Spleen (tissue), 11 donors: ENCODE measurements at regions not wholly inside any gene's neighbourhood (a gene's known extent, or its start where the extent isn't known, plus 50 kb on each side); places are given as distances from the start of the nearest gene placed in this dataset.

Experiments
- DNase-seq: peaks from one replicate; pipeline ENCODE4 v3.0.0-alpha.2; 2020
- H3K27ac ChIP-seq, 8 donors: fragments of 200-600 bp; sonication (generic) in 7 of 8; 1 replicate in 4 of 8; 2 replicates in 4 of 8; pipeline versions ENCODE4 v1.5.0 to v1.8.0; 2016 to 2021; ENCODE audit warnings: inconsistent platforms in 4 of 8, mild to moderate bottlenecking in 4 of 8, moderate library complexity in 1 of 8
- H3K27me3 ChIP-seq, 7 donors: fragments of 200-600 bp; sonication (generic) in 6 of 7; replicated peaks in 1 of 7; 1 replicate in 4 of 7; 2 replicates in 3 of 7; pipeline versions ENCODE4 v1.5.0 to v1.8.0; 2016 to 2021; ENCODE audit warnings: inconsistent platforms in 3 of 7, mild to moderate bottlenecking in 1 of 7
- H3K36me3 ChIP-seq, 6 donors: fragments of 200-600 bp; sonication (generic) in 5 of 6; 1 replicate in 4 of 6; 2 replicates in 2 of 6; pipeline versions ENCODE4 v1.5.0 to v1.8.0; 2016 to 2021; ENCODE audit warnings: inconsistent platforms in 2 of 6
- H3K4me1 ChIP-seq, 6 donors: fragments of 200-600 bp; sonication (generic) in 5 of 6; 1 replicate in 3 of 6; 2 replicates in 3 of 6; pipeline versions ENCODE4 v1.5.0 to v1.8.0; 2016 to 2021; ENCODE audit warnings: inconsistent platforms in 3 of 6
- H3K4me3 ChIP-seq, 8 donors: fragments of 200-600 bp; sonication (generic) in 7 of 8; 1 replicate in 4 of 8; 2 replicates in 4 of 8; pipeline versions ENCODE4 v1.5.0 to v1.8.0; 2016 to 2021; ENCODE audit warnings: inconsistent platforms in 4 of 8, mild to moderate bottlenecking in 4 of 8, moderate library complexity in 2 of 8
- H3K9me3 ChIP-seq, 8 donors: fragments of 200-600 bp; sonication (generic) in 7 of 8; 1 replicate in 4 of 8; 2 replicates in 4 of 8; pipeline versions ENCODE4 v1.5.0 to v1.8.0; 2016 to 2021; ENCODE audit warnings: inconsistent platforms in 4 of 8
- POLR2A ChIP-seq, 3 donors: fragments of 450-650 bp; IDR thresholded peaks; one replicate each; pipeline ENCODE4 v1.5.1; 2017; ENCODE audit warnings: antibody characterized with exemption in 3 of 3, mild to moderate bottlenecking in 1 of 3
- POLR2AphosphoS5 ChIP-seq, 3 donors: sonication (generic); formaldehyde crosslinking; IDR thresholded peaks; one replicate each; pipeline ENCODE4 v1.5.1; 2017; ENCODE audit warnings: antibody characterized with exemption in 3 of 3
- WGBS, 5 donors: extraction: QIAGEN DNeasy Blood & Tissue Kit in 3 of 5; methylation state at CpG; one replicate each; pipeline versions ENCODE4 v1.1.5 to v1.1.7; 2013 to 2018; 5-methylcytosine and 5-hydroxymethylcytosine counted together
- intact Hi-C: fragments of 100-400 bp; cut with DNase I; formaldehyde crosslinking; loops from one replicate; pipeline ENCODE4 v1.15.0; 2023; ENCODE audit warnings: low total_unique reads
- TF ChIP-seq, protein P1 (sequence below), 11 experiments: fragments of 200-600 bp in 7 of 11; fragments of 450-650 bp in 4 of 11; sonication (generic) in 4 of 11; IDR thresholded peaks in 8 of 11; conservative IDR thresholded peaks in 3 of 11; 1 replicate in 7 of 11; 2 replicates in 4 of 11; pipeline versions ENCODE4 v1.4.0 to v1.8.0; 2016 to 2021; ENCODE audit warnings: antibody characterized with exemption in 11 of 11, inconsistent platforms in 4 of 11, mild to moderate bottlenecking in 1 of 11
- donor health status: healthy with polysubstance abuse.
- donor health status: DM: no; HTN: no; CAD: no; lungs with moderate emphysema.
- donor health status: DM: no; HTN: no; CAD: no.
- donor health status: Bipolar disorder and iron deficiency.
- donor health status: healthy.
- donor health status: DM: no; HTN: no; CAD: no.
- donor health status: DM: yes; HTN: yes; CAD: no.

DNA sequence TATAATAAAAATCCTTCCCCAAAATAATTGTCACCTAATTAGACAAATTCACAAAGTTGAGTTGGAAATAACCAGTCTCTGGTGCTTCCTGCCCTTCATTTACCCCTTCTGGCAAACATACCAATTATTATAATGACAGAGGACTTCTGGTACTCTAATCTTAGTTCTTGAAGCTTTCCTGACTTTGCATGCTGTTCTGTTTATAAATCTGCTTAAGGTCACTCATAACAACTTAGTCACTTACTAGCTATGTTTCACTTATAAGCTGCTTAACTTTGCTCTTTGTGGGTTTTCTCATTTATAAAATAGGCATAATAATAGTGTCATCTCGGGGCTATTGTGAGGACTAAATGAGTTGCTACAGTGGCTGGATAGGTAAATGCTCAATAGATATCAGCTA, 446.5 kb downstream of the EFNA5 start:
- WGBS, 5 donors: 30 to 60% (median 52%) methylated on average over 1 of the region's 1 CpG
- no peak for DNase-seq
- H3K4me1 ChIP-seq: no peaks in the 10 kb centered on the region
- no peaks in the 10 kb centered on the region for H3K27me3 ChIP-seq
- H3K9me3 ChIP-seq: peaks cover 0 to 7% (median 0%) of the 10 kb centered on the region in 8 donors
- TF ChIP-seq POLR2A (IDR thresholded peaks at IDR 0.05) (no peak), POLR2AphosphoS5 (IDR thresholded peaks at IDR 0.05) (no peak)
- TF ChIP-seq, protein P1, sequence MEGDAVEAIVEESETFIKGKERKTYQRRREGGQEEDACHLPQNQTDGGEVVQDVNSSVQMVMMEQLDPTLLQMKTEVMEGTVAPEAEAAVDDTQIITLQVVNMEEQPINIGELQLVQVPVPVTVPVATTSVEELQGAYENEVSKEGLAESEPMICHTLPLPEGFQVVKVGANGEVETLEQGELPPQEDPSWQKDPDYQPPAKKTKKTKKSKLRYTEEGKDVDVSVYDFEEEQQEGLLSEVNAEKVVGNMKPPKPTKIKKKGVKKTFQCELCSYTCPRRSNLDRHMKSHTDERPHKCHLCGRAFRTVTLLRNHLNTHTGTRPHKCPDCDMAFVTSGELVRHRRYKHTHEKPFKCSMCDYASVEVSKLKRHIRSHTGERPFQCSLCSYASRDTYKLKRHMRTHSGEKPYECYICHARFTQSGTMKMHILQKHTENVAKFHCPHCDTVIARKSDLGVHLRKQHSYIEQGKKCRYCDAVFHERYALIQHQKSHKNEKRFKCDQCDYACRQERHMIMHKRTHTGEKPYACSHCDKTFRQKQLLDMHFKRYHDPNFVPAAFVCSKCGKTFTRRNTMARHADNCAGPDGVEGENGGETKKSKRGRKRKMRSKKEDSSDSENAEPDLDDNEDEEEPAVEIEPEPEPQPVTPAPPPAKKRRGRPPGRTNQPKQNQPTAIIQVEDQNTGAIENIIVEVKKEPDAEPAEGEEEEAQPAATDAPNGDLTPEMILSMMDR (IDR thresholded peaks at IDR 0.05 in 8 of 11, conservative IDR thresholded peaks at IDR 0.05 in 3 of 11): no peak
- no peak overlapping the region for H3K27ac ChIP-seq
- no peaks in the 10 kb centered on the region for H3K36me3 ChIP-seq
- intact Hi-C loops: no loop called here
- no peak overlapping the region for H3K4me3 ChIP-seq

DNA sequence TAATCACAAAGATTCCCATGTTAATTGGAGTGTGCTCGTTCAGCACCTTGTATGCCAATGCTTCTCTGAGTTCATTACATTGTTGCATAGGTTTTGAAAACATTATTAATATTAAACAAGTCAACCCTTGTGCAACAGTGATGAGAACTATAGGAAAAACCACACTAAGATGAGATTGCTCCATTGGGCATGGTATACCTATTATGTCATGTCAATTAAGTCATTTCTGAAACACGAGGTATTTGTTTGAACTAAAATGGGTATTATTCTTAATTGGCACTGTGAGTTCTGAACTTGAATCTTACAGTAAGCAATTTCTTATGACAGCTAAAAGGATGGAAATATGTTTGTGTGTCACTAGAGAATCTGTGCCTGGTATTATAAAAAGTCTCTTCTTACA, 447.7 kb downstream of the EFNA5 start:
- Histone ChIP-seq H3K4me1 (no peaks in the 10 kb centered on the region), H3K27ac (no peak overlapping the region), H3K36me3 (no peaks in the 10 kb centered on the region), H3K9me3 (peaks cover 0 to 7% (median 0%) of the 10 kb centered on the region in 8 donors), H3K4me3 (no peak overlapping the region), H3K27me3 (no peaks in the 10 kb centered on the region)
- DNase-seq: no peak
- 74 to 90% (median 81%) methylated on average over 2 of the region's 2 CpGs for WGBS, 5 donors
- intact Hi-C loops: no loop called here
- no peak for TF ChIP-seq POLR2AphosphoS5 (IDR thresholded peaks at IDR 0.05)
- TF ChIP-seq, protein P1 (IDR thresholded peaks at IDR 0.05 in 8 of 11, conservative IDR thresholded peaks at IDR 0.05 in 3 of 11): no peak
- TF ChIP-seq POLR2A (IDR thresholded peaks at IDR 0.05): no peak

DNA sequence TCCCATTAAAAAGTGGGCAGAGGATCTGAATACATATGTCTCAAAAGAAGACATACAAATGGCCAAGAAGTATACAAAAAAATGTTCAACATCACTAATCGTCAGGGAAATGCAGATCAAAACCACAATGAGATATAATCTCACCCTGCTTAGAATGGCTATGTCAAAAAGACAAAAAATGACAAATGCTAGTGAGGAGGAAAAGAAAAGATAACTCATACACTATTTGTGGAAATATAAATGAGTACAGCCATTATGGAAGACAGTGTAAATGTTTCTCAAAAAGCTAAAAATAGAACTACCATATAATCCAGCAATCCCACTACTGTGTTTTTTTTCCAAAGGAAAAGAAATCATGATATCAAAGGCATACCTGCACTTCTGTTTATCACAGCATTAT, 450.7 kb downstream of the EFNA5 start:
- TF ChIP-seq POLR2A (IDR thresholded peaks at IDR 0.05) (no peak), POLR2AphosphoS5 (IDR thresholded peaks at IDR 0.05) (no peak)
- TF ChIP-seq, protein P1 (IDR thresholded peaks at IDR 0.05 in 8 of 11, conservative IDR thresholded peaks at IDR 0.05 in 3 of 11): no peak
- no peak for DNase-seq
- WGBS, 5 donors: 9 to 35% (median 30%) methylated on average over 1 of the region's 1 CpG
- Histone ChIP-seq H3K4me3 (no peak overlapping the region), H3K4me1 (no peaks in the 10 kb centered on the region), H3K27ac (no peak overlapping the region), H3K9me3 (no peaks in the 10 kb centered on the region), H3K27me3 (no peaks in the 10 kb centered on the region), H3K36me3 (no peaks in the 10 kb centered on the region)
- intact Hi-C loops: no loop called here

DNA sequence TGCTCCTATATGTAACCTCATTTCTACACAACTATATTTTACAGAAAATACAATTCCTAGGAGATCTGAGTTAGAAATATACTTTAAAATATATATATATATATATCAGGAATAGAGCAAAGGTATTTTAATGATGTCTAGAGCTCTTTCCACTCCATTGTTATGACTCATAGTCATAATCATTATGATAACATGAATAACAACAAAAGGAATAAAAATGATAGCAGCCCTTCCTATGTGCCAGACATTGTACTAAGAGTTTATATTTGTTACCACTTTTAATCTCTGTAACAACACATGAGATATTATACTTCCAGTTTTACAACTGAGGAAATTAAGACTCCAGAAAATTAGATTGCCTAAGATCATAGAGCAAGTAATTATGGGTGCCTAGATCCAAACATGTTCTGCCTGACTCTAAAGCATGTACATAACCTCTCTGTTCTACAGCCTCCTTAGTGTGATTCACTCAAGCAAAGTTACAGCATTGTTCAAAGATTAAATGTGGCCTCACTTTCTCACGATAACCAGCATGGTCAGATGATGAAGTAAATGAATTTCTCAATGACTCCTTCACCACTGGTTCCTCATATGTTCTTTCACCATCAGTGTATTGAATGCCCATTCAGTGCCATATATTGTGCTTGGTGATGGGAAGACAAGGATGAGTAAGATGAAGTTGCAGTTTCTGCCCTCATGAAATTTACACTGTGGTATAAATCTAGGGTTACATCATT, 452.1 kb downstream of the EFNA5 start:
- no peak overlapping the region for H3K4me3 ChIP-seq
- H3K27ac ChIP-seq: no peak overlapping the region
- H3K4me1 ChIP-seq: no peaks in the 10 kb centered on the region
- H3K36me3 ChIP-seq: no peaks in the 10 kb centered on the region
- intact Hi-C loops: no loop called here
- no peaks in the 10 kb centered on the region for H3K9me3 ChIP-seq
- no peak for DNase-seq
- 68 to 88% (median 81%) methylated on average over 1 of the region's 1 CpG for WGBS, 5 donors
- TF ChIP-seq POLR2A (IDR thresholded peaks at IDR 0.05): no peak
- TF ChIP-seq, protein P1 (IDR thresholded peaks at IDR 0.05 in 8 of 11, conservative IDR thresholded peaks at IDR 0.05 in 3 of 11): no peak
- TF ChIP-seq POLR2AphosphoS5 (IDR thresholded peaks at IDR 0.05): no peak
- no peaks in the 10 kb centered on the region for H3K27me3 ChIP-seq
